ENCODE measurements at regions not wholly inside any gene's neighbourhood (a gene's known extent, or its start where the extent isn't known, plus 50 kb on each side); places are given as distances from the start of the nearest gene placed in this dataset.

GRCh38 chr1:194295685-194296084 is 1109.3 kb upstream of the B3GALT2 start:
- no peak overlapping the region for H2AFZ ChIP-seq (replicated peaks)
- peaks cover 3% of the 10 kb centered on the region for H3K9me3 Mint-ChIP-seq
- no peaks in the 10 kb centered on the region for H3K27me3 ChIP-seq
- H3K9me3 ChIP-seq (ENCODE audit: low read depth) = no peaks in the 10 kb centered on the region
- no peaks in the 10 kb centered on the region for H3K79me2 ChIP-seq (ENCODE audit: low read depth)
- no peaks in the 10 kb centered on the region for H3K4me1 ChIP-seq
- H3K4me3 Mint-ChIP-seq = no peak overlapping the region
- no peak overlapping the region for H3K4me2 ChIP-seq
- H3K9ac ChIP-seq = no peak overlapping the region
- H4K20me1 ChIP-seq (ENCODE audit: low read depth) = no peaks in the 10 kb centered on the region
- TF ChIP-seq EZH2phosphoT487 (IDR thresholded peaks at IDR 0.05) (no peak), CTCF (IDR thresholded peaks at IDR 0.05) (peak; percentile 75), EZH2 (IDR thresholded peaks at IDR 0.05) (no peak)
- H3F3A ChIP-seq (ENCODE audit: low read depth) = no peaks in the 10 kb centered on the region
- peaks cover 2% of the 10 kb centered on the region for H3K4me1 Mint-ChIP-seq
- no peaks in the 10 kb centered on the region for H3K27me3 Mint-ChIP-seq (ENCODE audit: insufficient read depth, low read depth)
- peak; percentile 68 for DNase-seq (ENCODE audit: low spot score)
- no peak overlapping the region for H3K27ac ChIP-seq
- no peak overlapping the region for H3K4me3 ChIP-seq
- no peaks in the 10 kb centered on the region for H3K36me3 Mint-ChIP-seq
- H3K36me3 ChIP-seq = no peaks in the 10 kb centered on the region
- no peak overlapping the region for H3K27ac Mint-ChIP-seq

GRCh38 chr1:194293851-194294405 is 1107.5 kb upstream of the B3GALT2 start:
- Histone ChIP-seq H3K4me3 (no peak overlapping the region), H3F3A (ENCODE audit: low read depth) (no peaks in the 10 kb centered on the region), H3K4me1 (no peaks in the 10 kb centered on the region), H3K9me3 (ENCODE audit: low read depth) (no peaks in the 10 kb centered on the region), H3K27me3 (no peaks in the 10 kb centered on the region), H3K27ac (no peak overlapping the region), H2AFZ (replicated peaks) (peak overlapping the region; percentile 64), H3K79me2 (ENCODE audit: low read depth) (no peaks in the 10 kb centered on the region), H4K20me1 (ENCODE audit: low read depth) (no peaks in the 10 kb centered on the region), H3K4me2 (no peak overlapping the region), H3K36me3 (no peaks in the 10 kb centered on the region), H3K9ac (no peak overlapping the region)
- no peaks in the 10 kb centered on the region for H3K36me3 Mint-ChIP-seq
- H3K4me3 Mint-ChIP-seq = no peak overlapping the region
- peaks cover 2% of the 10 kb centered on the region for H3K4me1 Mint-ChIP-seq
- TF ChIP-seq EZH2phosphoT487 (IDR thresholded peaks at IDR 0.05) = no peak
- TF ChIP-seq CTCF (IDR thresholded peaks at IDR 0.05) = no peak
- no peak for TF ChIP-seq EZH2 (IDR thresholded peaks at IDR 0.05)
- no peak overlapping the region for H3K27ac Mint-ChIP-seq
- H3K27me3 Mint-ChIP-seq (ENCODE audit: insufficient read depth, low read depth) = no peaks in the 10 kb centered on the region
- H3K9me3 Mint-ChIP-seq = peaks cover 3% of the 10 kb centered on the region
- no peak for DNase-seq (ENCODE audit: low spot score)

GRCh38 chr1:194292966-194293365 is 1106.6 kb upstream of the B3GALT2 start:
- H2AFZ ChIP-seq (replicated peaks) = no peak overlapping the region
- H3K27me3 ChIP-seq = no peaks in the 10 kb centered on the region
- Mint-ChIP-seq H3K27ac (no peak overlapping the region), H3K4me1 (peaks cover 2% of the 10 kb centered on the region), H3K9me3 (peaks cover 3% of the 10 kb centered on the region), H3K27me3 (ENCODE audit: insufficient read depth, low read depth) (no peaks in the 10 kb centered on the region), H3K36me3 (no peaks in the 10 kb centered on the region), H3K4me3 (no peak overlapping the region)
- no peaks in the 10 kb centered on the region for H3K36me3 ChIP-seq
- no peak overlapping the region for H3K4me3 ChIP-seq
- no peaks in the 10 kb centered on the region for H3K9me3 ChIP-seq (ENCODE audit: low read depth)
- H3K4me1 ChIP-seq = no peaks in the 10 kb centered on the region
- no peaks in the 10 kb centered on the region for H3F3A ChIP-seq (ENCODE audit: low read depth)
- H3K79me2 ChIP-seq (ENCODE audit: low read depth) = no peaks in the 10 kb centered on the region
- no peaks in the 10 kb centered on the region for H4K20me1 ChIP-seq (ENCODE audit: low read depth)
- TF ChIP-seq CTCF (IDR thresholded peaks at IDR 0.05) = no peak
- TF ChIP-seq EZH2phosphoT487 (IDR thresholded peaks at IDR 0.05) = no peak
- no peak for TF ChIP-seq EZH2 (IDR thresholded peaks at IDR 0.05)
- no peak for DNase-seq (ENCODE audit: low spot score)
- H3K4me2 ChIP-seq = no peak overlapping the region
- no peak overlapping the region for H3K27ac ChIP-seq
- no peak overlapping the region for H3K9ac ChIP-seq

Measured in neural progenitor cell (in vitro differentiated cells).